K562 (cell line): ENCODE measurements at regions not wholly inside any gene's neighbourhood (a gene's known extent, or its start where the extent isn't known, plus 50 kb on each side); places are given as distances from the start of the nearest gene placed in this dataset.

Experiments
- ATAC-seq: fragments of 200-7000 bp; cut with Tn5 transposase; 3 replicates; pipeline ENCODE4 v1.9.1; 2020; ENCODE audit warnings: moderate library complexity
- BruUV-seq: library from RNA; stranded (reverse); fragments of 400-500 nt; replicated peaks from 2 replicates; lab custom pipeline; 2021; lab: Mats Ljungman, UMichigan
- CTCF ChIA-PET: fragments of 300-600 bp; formaldehyde crosslinking; extraction: SDS; loops from one replicate; lab custom pipeline; 2021; ENCODE audit warnings: low intra/inter-chr PET ratio; lab: Yijun Ruan, JAX
- POLR2A ChIA-PET: fragments of 300-600, 350-650 bp; sonication (Branson Sonifier 250); formaldehyde crosslinking; extraction: SDS; loops from one replicate; lab custom pipeline; 2021; ENCODE audit warnings: antibody characterized with exemption, inconsistent platforms; lab: Yijun Ruan, JAX
- DNase-seq, 4 experiments: peaks; one replicate each; pipeline versions ENCODE4 v3.0.0 to v3.0.0-alpha.2; 2011 to 2018; ENCODE audit warnings: low spot score in 3 of 4, mixed read lengths in 3 of 4; ENCODE audit errors: extremely low read depth in 1 of 4
- FAIRE-seq: peaks from 2 replicates; lab custom pipeline; 2011; peaks lifted over from hg19 to GRCh38; lab: Jason Lieb, UNC
- H2AFZ ChIP-seq: 2 replicates; pipeline ENCODE4 v1.6.0; 2011; ENCODE audit warnings: low read depth, low read length, control low read depth, inconsistent platforms
- H3K27ac ChIP-seq: fragments of 200-600 bp; 3 replicates; pipeline ENCODE4 v1.8.0; 2011; ENCODE audit warnings: low read depth, mild to moderate bottlenecking, control low read depth, inconsistent platforms, low read length, moderate library complexity, mixed read lengths; ENCODE audit errors: extremely low read depth
- H3K27me3 ChIP-seq, 2 experiments: fragments of 300-600 bp in 1 of 2; 2 replicates in 1 of 2; 3 replicates in 1 of 2; pipeline versions ENCODE4 v1.6.0 to v1.8.0; 2011; ENCODE audit warnings: inconsistent platforms in 2 of 2, low read length in 2 of 2, mild to moderate bottlenecking in 1 of 2, mixed read lengths in 1 of 2, moderate library complexity in 1 of 2; ENCODE audit not compliant: control insufficient read depth in 2 of 2, insufficient read depth in 2 of 2
- H3K36me3 ChIP-seq: fragments of 300-600 bp; 3 replicates; pipeline ENCODE4 v1.8.0; 2011; ENCODE audit warnings: mild to moderate bottlenecking, low read length, inconsistent platforms; ENCODE audit not compliant: control insufficient read depth, insufficient read depth
- H3K4me1 ChIP-seq, 2 experiments: fragments of 200-600 bp in 1 of 2; replicated peaks in 1 of 2; 2 replicates in 1 of 2; 3 replicates in 1 of 2; pipeline versions ENCODE4 v1.5.1 to v1.8.0; 2011; ENCODE audit warnings: inconsistent platforms in 2 of 2, low read length in 2 of 2, mild to moderate bottlenecking in 1 of 2, mixed read lengths in 1 of 2, moderate library complexity in 1 of 2; ENCODE audit not compliant: control insufficient read depth in 2 of 2, insufficient read depth in 2 of 2
- H3K4me2 ChIP-seq: 2 replicates; pipeline ENCODE4 v1.6.1; 2011; ENCODE audit warnings: low read length, control low read depth, inconsistent platforms, mixed read lengths; ENCODE audit not compliant: insufficient read depth
- H3K4me3 ChIP-seq: fragments of 200-600 bp; sonication (generic), shearing (Covaris generic); 2 replicates; pipeline ENCODE4 v1.5.1; 2016; ENCODE audit warnings: control low read depth, inconsistent platforms
- H3K79me2 ChIP-seq: fragments of 200-600 bp; 3 replicates; pipeline ENCODE4 v1.8.0; 2011; ENCODE audit warnings: low read length, inconsistent platforms; ENCODE audit not compliant: control insufficient read depth, insufficient read depth
- H3K9ac ChIP-seq, 2 experiments: 2 replicates each; pipeline versions ENCODE4 v1.6.0 to v1.6.1; 2011; ENCODE audit warnings: low read depth in 2 of 2, low read length in 2 of 2, control low read depth in 1 of 2, inconsistent platforms in 1 of 2, mild to moderate bottlenecking in 1 of 2, mixed read lengths in 1 of 2; ENCODE audit not compliant: insufficient read depth in 1 of 2
- H3K9me1 ChIP-seq: one replicate; pipeline ENCODE4 v1.6.0; 2011; ENCODE audit warnings: inconsistent platforms, mild to moderate bottlenecking, low read length, moderate library complexity; ENCODE audit not compliant: control insufficient read depth, insufficient read depth
- H3K9me3 ChIP-seq: replicated peaks from 2 replicates; pipeline ENCODE4 v1.5.1; 2011; ENCODE audit warnings: low read depth, low read length, inconsistent platforms; ENCODE audit not compliant: control insufficient read depth, insufficient read depth
- H4K20me1 ChIP-seq: replicated peaks from 2 replicates; pipeline ENCODE4 v1.6.1; 2011; ENCODE audit warnings: low read length, inconsistent platforms, mixed read lengths; ENCODE audit not compliant: control insufficient read depth, insufficient read depth
- DEAF1 ChIP-seq: fragments of 450-650 bp; formaldehyde crosslinking; IDR thresholded peaks from 2 replicates; pipeline ENCODE4 v1.4.0; 2020; ENCODE audit warnings: mild to moderate bottlenecking, moderate library complexity
- HMGN3 ChIP-seq: IDR thresholded peaks from 2 replicates; pipeline ENCODE4 v1.6.1; 2011; ENCODE audit warnings: borderline replicate concordance, low read depth, mild to moderate bottlenecking, mixed read lengths, low read length; ENCODE audit not compliant: insufficient read length; ENCODE audit errors: extremely low read depth
- TFE3 ChIP-seq: fragments of 450-650 bp; formaldehyde crosslinking; IDR thresholded peaks from 2 replicates; pipeline ENCODE4 v1.4.0; 2020; ENCODE audit warnings: mild to moderate bottlenecking, mixed read lengths
- in situ Hi-C: fragments of 300-500 bp; cut with MboI; formaldehyde crosslinking; loops from 4 replicates; pipeline ENCODE4 v1.15.0; 2018; ENCODE audit warnings: inconsistent platforms, mixed read lengths
- intact Hi-C: fragments of 100-400 bp; cut with micrococcal nuclease; formaldehyde crosslinking; loops from 2 replicates; pipeline ENCODE4 v1.14.2; 2022

- ATAC-seq: no peak
- H3K27ac ChIP-seq: no peak overlapping the region
- DNase-seq: no peak
- no peak overlapping the region for H3K4me2 ChIP-seq
- FAIRE-seq: no peak
- H3K9me1 ChIP-seq: no peaks in the 10 kb centered on the region
- H3K4me3 ChIP-seq: no peak overlapping the region
- H3K27me3 ChIP-seq: no peaks in the 10 kb centered on the region
- POLR2A ChIA-PET: interaction anchor here (0.7 to 1.0 kb wide), 2 partner anchors 12 to 58 kb away, joined by 3 read pairs; no protein-coding TSS in a partner anchor
- in situ Hi-C loops: no loop called here
- H3K36me3 ChIP-seq: no peaks in the 10 kb centered on the region
- TF ChIP-seq DEAF1 (CRISPR knock-in tag) (no peak), HMGN3 (no peak), TFE3 (CRISPR knock-in tag) (no peak)
- H2AFZ ChIP-seq: no peak overlapping the region
- H3K9ac ChIP-seq: no peak overlapping the region
- H4K20me1 ChIP-seq: no peaks in the 10 kb centered on the region
- no peaks in the 10 kb centered on the region for H3K4me1 ChIP-seq
- no peaks in the 10 kb centered on the region for H3K79me2 ChIP-seq
- no TSS peak for BruUV-seq
- CTCF ChIA-PET: no interaction called here
- intact Hi-C loops: no loop called here
- H3K9me3 ChIP-seq: no peaks in the 10 kb centered on the region
Observed at GRCh38 chr1:55684131-55684650, 469.0 kb upstream of the USP24 start.
